NB4 (cell line): ENCODE measurements at regions not wholly inside any gene's neighbourhood (a gene's known extent, or its start where the extent isn't known, plus 50 kb on each side); places are given as distances from the start of the nearest gene placed in this dataset.

Source experiments
- CTCF ChIP-seq: IDR thresholded peaks from one replicate; pipeline ENCODE4 v1.5.1; 2012; ENCODE audit warnings: low read depth, low read length
- MYC ChIP-seq: IDR thresholded peaks from 2 replicates; pipeline ENCODE4 v1.6.1; 2011; ENCODE audit warnings: low read depth, low read length
- POLR2A ChIP-seq: IDR thresholded peaks from 2 replicates; pipeline ENCODE4 v1.6.1; 2011; ENCODE audit warnings: mild to moderate bottlenecking; ENCODE audit not compliant: insufficient read length; ENCODE audit errors: extremely low read depth

GRCh38 chr6:74713941-74714340 is 491.9 kb downstream of the COL12A1 start:
- TF ChIP-seq POLR2A (no peak), CTCF (no peak), MYC (no peak)
